DOHH2 (cell line): ENCODE measurements at regions not wholly inside any gene's neighbourhood (a gene's known extent, or its start where the extent isn't known, plus 50 kb on each side); places are given as distances from the start of the nearest gene placed in this dataset.

Experiments
- H3F3A ChIP-seq: fragments of 200-600 bp; sonication (generic), shearing (Covaris generic); 2 replicates; pipeline ENCODE4 v1.6.0; 2016; ENCODE audit warnings: antibody characterized with exemption, mild to moderate bottlenecking; ENCODE audit not compliant: control insufficient read depth, insufficient read depth
- H3K27ac ChIP-seq: fragments of 200-600 bp; sonication (generic); 2 replicates; pipeline ENCODE4 v1.5.1; 2014; ENCODE audit warnings: low read depth, mild to moderate bottlenecking, low read length, moderate library complexity
- H3K27me3 ChIP-seq: fragments of 200-600 bp; sonication (generic); 2 replicates; pipeline ENCODE4 v1.6.1; 2014; ENCODE audit warnings: mild to moderate bottlenecking, low read length, mixed read lengths; ENCODE audit not compliant: control insufficient read depth
- H3K36me3 ChIP-seq: fragments of 200-600 bp; sonication (generic); 2 replicates; pipeline ENCODE4 v1.6.1; 2014; ENCODE audit warnings: mild to moderate bottlenecking, low read length, moderate library complexity, mixed read lengths; ENCODE audit not compliant: control insufficient read depth
- H3K4me1 ChIP-seq: fragments of 200-600 bp; sonication (generic); 2 replicates; pipeline ENCODE4 v1.6.1; 2014; ENCODE audit warnings: mild to moderate bottlenecking, low read length, mixed read lengths; ENCODE audit not compliant: control insufficient read depth
- H3K4me2 ChIP-seq: fragments of 200-600 bp; sonication (generic); 2 replicates; pipeline ENCODE4 v1.6.0; 2014; ENCODE audit warnings: mild to moderate bottlenecking, low read length, moderate library complexity
- H3K4me3 ChIP-seq: fragments of 200-600 bp; sonication (generic); 2 replicates; pipeline ENCODE4 v1.5.1; 2014; ENCODE audit warnings: mild to moderate bottlenecking, low read length, mixed read lengths
- H3K79me2 ChIP-seq: fragments of 200-600 bp; sonication (generic); 2 replicates; pipeline ENCODE4 v1.6.1; 2014; ENCODE audit warnings: mild to moderate bottlenecking, low read length, mixed read lengths; ENCODE audit not compliant: control insufficient read depth
- H3K9me2 ChIP-seq: fragments of 200-600 bp; sonication (generic); replicated peaks from 2 replicates; pipeline ENCODE4 v1.6.1; 2014; ENCODE audit warnings: mild to moderate bottlenecking, low read length, mixed read lengths; ENCODE audit not compliant: control insufficient read depth
- H3K9me3 ChIP-seq: fragments of 200-600 bp; sonication (generic); 2 replicates; pipeline ENCODE4 v1.6.1; 2014; ENCODE audit warnings: antibody characterized with exemption, low read length, mixed read lengths; ENCODE audit not compliant: control insufficient read depth, insufficient read depth
- H4K20me1 ChIP-seq: fragments of 200-600 bp; sonication (generic); 2 replicates; pipeline ENCODE4 v1.6.0; 2014; ENCODE audit warnings: low read depth, mild to moderate bottlenecking, antibody characterized with exemption, low read length, moderate library complexity; ENCODE audit not compliant: control insufficient read depth, insufficient read depth
- CTCF ChIP-seq: fragments of 200-600 bp; sonication (generic); IDR thresholded peaks from one replicate; pipeline ENCODE4 v1.5.1; 2014; ENCODE audit warnings: antibody characterized with exemption, mild to moderate bottlenecking, low read depth, low read length; ENCODE audit not compliant: poor library complexity, severe bottlenecking
- EZH2phosphoT487 ChIP-seq: fragments of 200-600 bp; sonication (generic); IDR thresholded peaks from 2 replicates; pipeline ENCODE4 v1.6.1; 2017; ENCODE audit warnings: borderline replicate concordance, mild to moderate bottlenecking, antibody characterized with exemption, low read length, moderate library complexity, mixed read lengths

GRCh38 chr6:9841886-9842725 lies 572.8 kb downstream of the TFAP2A start:
- Histone ChIP-seq H3F3A (no peaks in the 10 kb centered on the region), H3K27ac (no peak overlapping the region)
- TF ChIP-seq CTCF (no peak), EZH2phosphoT487 (no peak)

GRCh38 chr6:9834233-9834632 lies 580.6 kb downstream of the TFAP2A start:
- no peaks in the 10 kb centered on the region for H4K20me1 ChIP-seq

More at GRCh38 chr6:9841886-9842725, 572.8 kb downstream of the TFAP2A start:
- Histone ChIP-seq H3K36me3 (no peaks in the 10 kb centered on the region), H4K20me1 (no peaks in the 10 kb centered on the region), H3K79me2 (no peaks in the 10 kb centered on the region), H3K27me3 (no peaks in the 10 kb centered on the region), H3K4me1 (no peaks in the 10 kb centered on the region), H3K4me3 (no peak overlapping the region), H3K9me3 (no peaks in the 10 kb centered on the region), H3K4me2 (no peak overlapping the region), H3K9me2 (no peaks in the 10 kb centered on the region)

GRCh38 chr6:9831783-9832182 lies 583.1 kb downstream of the TFAP2A start:
- TF ChIP-seq EZH2phosphoT487 (no peak), CTCF (no peak)
- no peaks in the 10 kb centered on the region for H3K9me3 ChIP-seq
- H3K4me2 ChIP-seq: no peak overlapping the region
- H3K4me3 ChIP-seq: no peak overlapping the region
- no peaks in the 10 kb centered on the region for H3F3A ChIP-seq
- H4K20me1 ChIP-seq: no peaks in the 10 kb centered on the region
- no peaks in the 10 kb centered on the region for H3K4me1 ChIP-seq
- H3K27ac ChIP-seq: no peak overlapping the region
- H3K27me3 ChIP-seq: no peaks in the 10 kb centered on the region
- H3K79me2 ChIP-seq: no peaks in the 10 kb centered on the region
- no peaks in the 10 kb centered on the region for H3K36me3 ChIP-seq
- H3K9me2 ChIP-seq: no peaks in the 10 kb centered on the region

More at GRCh38 chr6:9834233-9834632, 580.6 kb downstream of the TFAP2A start:
- TF ChIP-seq EZH2phosphoT487 (no peak), CTCF (no peak)
- no peaks in the 10 kb centered on the region for H3K9me2 ChIP-seq
- no peaks in the 10 kb centered on the region for H3K79me2 ChIP-seq
- no peak overlapping the region for H3K4me3 ChIP-seq
- H3K36me3 ChIP-seq: no peaks in the 10 kb centered on the region
- H3K4me1 ChIP-seq: no peaks in the 10 kb centered on the region
- H3K27me3 ChIP-seq: no peaks in the 10 kb centered on the region
- H3K4me2 ChIP-seq: no peak overlapping the region
- H3K9me3 ChIP-seq: no peaks in the 10 kb centered on the region
- H3F3A ChIP-seq: no peaks in the 10 kb centered on the region
- H3K27ac ChIP-seq: no peak overlapping the region
